BJ (cell line): ENCODE measurements at regions not wholly inside any gene's neighbourhood (a gene's known extent, or its start where the extent isn't known, plus 50 kb on each side); places are given as distances from the start of the nearest gene placed in this dataset.
"Not testable (repeated sequence)": the region's sequence is repeated elsewhere in the genome, so short reads cannot be mapped to it uniquely, and the experiment has no call there.

Experiments
- CTCF ChIA-PET: fragments of 350-600 bp; formaldehyde crosslinking; extraction: SDS; loops from one replicate; lab custom pipeline; 2021; ENCODE audit warnings: antibody characterized with exemption, inconsistent platforms; lab: Yijun Ruan, JAX
- POLR2A ChIA-PET: fragments of 300-600 bp; sonication (Branson Sonifier 250); formaldehyde crosslinking; extraction: SDS; loops from one replicate; lab custom pipeline; 2021; ENCODE audit warnings: antibody characterized with exemption; lab: Charles Lee
- DNase-seq: peaks from one replicate; pipeline ENCODE4 v3.0.0-alpha.2; 2011; ENCODE audit warnings: low read depth
- H3K27me3 ChIP-seq: 2 replicates; pipeline ENCODE4 v1.6.0; 2011; ENCODE audit warnings: low read length; ENCODE audit not compliant: control insufficient read depth, insufficient read depth
- H3K36me3 ChIP-seq: 2 replicates; pipeline ENCODE4 v1.5.1; 2011; ENCODE audit warnings: low read length; ENCODE audit not compliant: control insufficient read depth, insufficient read depth
- H3K4me3 ChIP-seq: 2 replicates; pipeline ENCODE4 v1.5.1; 2011; ENCODE audit warnings: low read depth, mild to moderate bottlenecking, control low read depth, low read length
- TF ChIP-seq, protein P1 (sequence below): IDR thresholded peaks from 2 replicates; pipeline ENCODE4 v1.5.1; 2011; ENCODE audit warnings: low read depth, mild to moderate bottlenecking, control low read depth, inconsistent platforms, low read length, moderate library complexity; ENCODE audit not compliant: insufficient read depth

DNA sequence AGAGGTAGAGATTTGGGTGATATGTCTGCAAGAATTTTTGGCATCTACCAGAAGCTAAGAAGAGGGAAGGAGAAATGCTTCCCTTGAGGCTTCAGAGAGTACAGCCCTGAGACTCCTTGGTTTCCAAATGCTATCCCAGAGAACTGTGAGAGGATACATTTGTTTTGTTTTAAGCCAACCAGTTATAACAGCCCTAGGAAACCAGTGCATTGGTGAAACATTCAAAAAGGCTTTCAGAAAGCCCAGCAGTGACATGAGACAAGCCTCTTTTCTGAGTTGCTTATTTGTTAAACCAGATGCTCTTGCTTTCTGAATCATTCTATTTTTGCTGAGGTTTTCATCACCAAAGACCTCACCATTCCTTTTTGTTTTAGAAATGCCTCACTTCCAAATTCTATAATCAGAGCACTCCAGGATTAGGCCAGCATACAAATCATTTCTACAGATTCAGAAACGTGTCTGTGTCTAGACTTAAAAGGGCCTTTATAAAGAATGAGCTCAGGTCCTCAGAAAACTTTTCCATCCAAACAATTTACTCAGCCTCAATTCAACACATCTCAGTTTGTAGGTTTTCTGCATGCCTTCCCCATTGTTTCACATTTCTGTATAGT, 1617.8 kb upstream of the FLRT2 start:
- Histone ChIP-seq H3K4me3 (no peak overlapping the region), H3K27me3 (no peaks in the 10 kb centered on the region), H3K36me3 (no peaks in the 10 kb centered on the region)
- CTCF ChIA-PET: no interaction called here
- POLR2A ChIA-PET: no interaction called here
- no peak for DNase-seq
- TF ChIP-seq, protein P1, sequence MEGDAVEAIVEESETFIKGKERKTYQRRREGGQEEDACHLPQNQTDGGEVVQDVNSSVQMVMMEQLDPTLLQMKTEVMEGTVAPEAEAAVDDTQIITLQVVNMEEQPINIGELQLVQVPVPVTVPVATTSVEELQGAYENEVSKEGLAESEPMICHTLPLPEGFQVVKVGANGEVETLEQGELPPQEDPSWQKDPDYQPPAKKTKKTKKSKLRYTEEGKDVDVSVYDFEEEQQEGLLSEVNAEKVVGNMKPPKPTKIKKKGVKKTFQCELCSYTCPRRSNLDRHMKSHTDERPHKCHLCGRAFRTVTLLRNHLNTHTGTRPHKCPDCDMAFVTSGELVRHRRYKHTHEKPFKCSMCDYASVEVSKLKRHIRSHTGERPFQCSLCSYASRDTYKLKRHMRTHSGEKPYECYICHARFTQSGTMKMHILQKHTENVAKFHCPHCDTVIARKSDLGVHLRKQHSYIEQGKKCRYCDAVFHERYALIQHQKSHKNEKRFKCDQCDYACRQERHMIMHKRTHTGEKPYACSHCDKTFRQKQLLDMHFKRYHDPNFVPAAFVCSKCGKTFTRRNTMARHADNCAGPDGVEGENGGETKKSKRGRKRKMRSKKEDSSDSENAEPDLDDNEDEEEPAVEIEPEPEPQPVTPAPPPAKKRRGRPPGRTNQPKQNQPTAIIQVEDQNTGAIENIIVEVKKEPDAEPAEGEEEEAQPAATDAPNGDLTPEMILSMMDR: no peak

DNA sequence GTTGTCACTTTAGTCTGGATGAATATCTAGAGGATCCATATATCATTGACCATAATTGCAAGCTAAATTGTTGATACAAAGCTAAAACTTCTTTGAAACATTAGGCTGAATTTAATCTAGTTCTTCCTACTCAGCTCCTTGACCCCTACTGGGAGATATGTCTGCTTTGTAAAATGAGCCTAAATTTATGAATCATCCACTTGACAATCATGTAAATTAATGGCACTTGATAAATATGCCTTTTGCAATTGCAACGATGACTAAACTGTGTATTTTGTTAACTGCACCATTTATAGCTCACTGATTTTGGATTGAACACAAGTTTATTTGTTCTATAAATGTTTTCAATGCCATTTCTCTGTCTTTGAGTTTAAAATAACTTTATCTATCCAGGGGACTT, 1616.5 kb upstream of the FLRT2 start:
- Histone ChIP-seq H3K36me3 (no peaks in the 10 kb centered on the region), H3K27me3 (no peaks in the 10 kb centered on the region), H3K4me3 (no peak overlapping the region)
- TF ChIP-seq, protein P1: no peak
- POLR2A ChIA-PET: no interaction called here
- DNase-seq: no peak
- CTCF ChIA-PET: no interaction called here

DNA sequence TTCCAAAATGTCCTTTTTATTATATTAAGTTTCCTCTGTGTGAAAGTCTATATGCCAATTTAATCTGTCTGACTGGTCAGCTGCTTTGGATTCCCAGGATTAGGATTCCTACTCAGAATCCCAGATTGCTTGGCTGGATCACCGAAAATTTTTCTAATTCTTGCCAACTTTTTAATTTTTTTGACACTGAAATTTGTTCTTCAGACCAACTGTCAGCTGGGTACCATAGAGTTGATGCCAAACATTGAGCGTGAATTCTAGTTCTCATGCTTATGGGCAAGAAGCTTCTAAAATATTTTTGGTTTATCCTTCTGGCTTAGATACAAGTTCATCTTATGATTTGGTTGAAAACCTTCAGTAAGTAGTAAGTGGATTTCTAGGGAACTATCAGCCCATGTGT, 1611.4 kb upstream of the FLRT2 start:
- no peaks in the 10 kb centered on the region for H3K36me3 ChIP-seq
- POLR2A ChIA-PET: no interaction called here
- no peak for DNase-seq
- no peak overlapping the region for H3K4me3 ChIP-seq
- TF ChIP-seq, protein P1: no peak
- no peaks in the 10 kb centered on the region for H3K27me3 ChIP-seq
- CTCF ChIA-PET: interaction anchor here (0.6 kb wide), 1 partner anchor 17 kb away, joined by 3 read pairs; no protein-coding TSS in a partner anchor

DNA sequence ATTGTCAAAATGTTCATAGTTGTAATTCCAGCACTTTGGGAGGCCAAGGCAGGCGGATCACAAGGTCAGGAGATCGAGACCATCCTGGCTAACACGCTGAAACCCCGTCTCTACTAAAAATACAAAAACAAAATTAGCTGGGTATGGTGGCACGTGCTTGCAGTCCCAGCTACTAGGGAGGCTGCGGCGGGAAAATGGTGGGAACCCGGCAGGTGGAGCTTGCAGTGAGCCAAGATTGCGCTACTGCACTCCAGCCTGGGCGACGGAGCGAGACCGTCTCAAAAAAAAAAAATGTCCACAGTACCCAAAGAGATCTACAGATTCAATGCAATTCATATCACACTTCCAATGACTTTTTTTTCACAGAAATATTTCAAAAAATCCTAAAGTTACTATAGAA, 1610.3 kb upstream of the FLRT2 start:
- DNase-seq, H3K27me3 ChIP-seq, H3K36me3 ChIP-seq, CTCF ChIA-PET, H3K4me3 ChIP-seq, POLR2A ChIA-PET: not testable (repeated sequence)

DNA sequence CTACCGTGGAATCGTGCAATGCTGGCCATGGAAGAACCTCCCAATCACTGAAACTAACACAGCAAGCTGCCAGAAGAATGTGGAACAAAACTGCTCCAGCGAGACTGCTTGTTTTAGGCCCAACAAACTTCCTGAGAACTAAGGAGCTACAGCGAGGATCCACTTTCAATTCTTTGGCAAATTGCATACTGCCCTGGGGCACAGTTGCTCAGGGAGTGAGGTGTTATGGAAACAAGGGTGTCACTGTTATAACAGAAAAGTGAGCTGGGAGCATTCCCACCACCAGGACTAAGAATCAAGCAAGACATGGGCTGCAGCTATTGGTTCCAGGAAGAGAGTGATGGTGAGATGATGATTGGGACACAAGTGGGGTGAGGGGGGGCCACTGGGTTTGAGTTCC, 1606.1 kb upstream of the FLRT2 start:
- no peaks in the 10 kb centered on the region for H3K27me3 ChIP-seq
- CTCF ChIA-PET: no interaction called here
- POLR2A ChIA-PET: no interaction called here
- TF ChIP-seq, protein P1: no peak
- no peak for DNase-seq
- H3K36me3 ChIP-seq: no peaks in the 10 kb centered on the region
- H3K4me3 ChIP-seq: no peak overlapping the region

DNA sequence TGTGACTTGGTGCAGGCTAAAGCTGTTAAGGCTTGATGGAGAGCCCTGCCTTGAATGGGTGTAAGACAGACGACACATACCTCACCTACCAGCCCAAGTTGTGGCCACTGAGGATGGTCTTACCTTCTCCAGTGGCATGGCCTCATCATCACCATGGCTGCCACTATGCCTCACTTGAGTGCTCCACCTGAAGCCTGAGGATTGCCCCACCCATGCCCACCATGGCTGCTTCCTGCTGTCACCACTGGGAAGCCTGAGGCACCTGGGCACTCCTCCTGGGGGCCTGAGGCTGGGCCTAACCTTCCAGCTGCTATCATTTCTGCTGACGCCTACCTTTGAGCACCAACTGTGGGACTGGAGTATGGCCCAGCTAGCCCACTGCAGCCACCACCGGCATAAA, 1605.7 kb upstream of the FLRT2 start:
- POLR2A ChIA-PET: no interaction called here

More for the DNA sequence above, 1605.7 kb upstream of the FLRT2 start:
- Histone ChIP-seq H3K4me3 (no peak overlapping the region), H3K36me3 (no peaks in the 10 kb centered on the region), H3K27me3 (no peaks in the 10 kb centered on the region)
- TF ChIP-seq, protein P1: no peak
- DNase-seq: no peak
- CTCF ChIA-PET: interaction anchor here (0.9 kb wide), 1 partner anchor 154 kb away, joined by 3 read pairs; no protein-coding TSS in a partner anchor
